DND-41 (cell line): ENCODE measurements at regions not wholly inside any gene's neighbourhood (a gene's known extent, or its start where the extent isn't known, plus 50 kb on each side); places are given as distances from the start of the nearest gene placed in this dataset.

Source experiments
- EZH2 ChIP-seq: IDR thresholded peaks from 3 replicates; pipeline ENCODE4 v1.6.1; 2012; ENCODE audit warnings: borderline replicate concordance, low read depth, mild to moderate bottlenecking, moderate library complexity, low read length, inconsistent platforms; ENCODE audit not compliant: severe bottlenecking
- TF ChIP-seq, protein P1 (sequence below): IDR thresholded peaks from 2 replicates; pipeline ENCODE4 v1.5.1; 2012; ENCODE audit warnings: borderline replicate concordance, low read length, moderate library complexity, mild to moderate bottlenecking; ENCODE audit not compliant: poor library complexity, severe bottlenecking; ENCODE audit errors: extremely low read depth

DNA sequence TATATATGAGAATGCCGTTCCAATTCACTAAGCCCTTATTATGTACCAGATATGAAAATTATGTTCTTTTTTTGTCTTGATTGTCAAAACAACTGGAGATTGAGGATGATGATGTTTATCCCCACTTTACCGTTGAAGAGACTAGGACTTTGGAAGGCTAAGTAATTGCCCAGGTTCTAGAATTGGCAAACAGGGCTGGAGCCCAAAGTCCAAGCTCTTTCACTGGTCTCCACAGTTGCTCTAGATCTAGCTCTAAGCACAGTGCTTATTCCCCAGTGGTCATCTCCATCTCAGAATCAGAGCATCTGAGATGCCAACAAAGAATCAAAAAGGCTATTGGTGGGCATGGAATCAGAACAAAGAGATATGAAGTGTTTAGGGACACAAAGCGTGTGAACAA, 215.3 kb upstream of the FOXA2 start:
- TF ChIP-seq EZH2: no peak
- TF ChIP-seq, protein P1, sequence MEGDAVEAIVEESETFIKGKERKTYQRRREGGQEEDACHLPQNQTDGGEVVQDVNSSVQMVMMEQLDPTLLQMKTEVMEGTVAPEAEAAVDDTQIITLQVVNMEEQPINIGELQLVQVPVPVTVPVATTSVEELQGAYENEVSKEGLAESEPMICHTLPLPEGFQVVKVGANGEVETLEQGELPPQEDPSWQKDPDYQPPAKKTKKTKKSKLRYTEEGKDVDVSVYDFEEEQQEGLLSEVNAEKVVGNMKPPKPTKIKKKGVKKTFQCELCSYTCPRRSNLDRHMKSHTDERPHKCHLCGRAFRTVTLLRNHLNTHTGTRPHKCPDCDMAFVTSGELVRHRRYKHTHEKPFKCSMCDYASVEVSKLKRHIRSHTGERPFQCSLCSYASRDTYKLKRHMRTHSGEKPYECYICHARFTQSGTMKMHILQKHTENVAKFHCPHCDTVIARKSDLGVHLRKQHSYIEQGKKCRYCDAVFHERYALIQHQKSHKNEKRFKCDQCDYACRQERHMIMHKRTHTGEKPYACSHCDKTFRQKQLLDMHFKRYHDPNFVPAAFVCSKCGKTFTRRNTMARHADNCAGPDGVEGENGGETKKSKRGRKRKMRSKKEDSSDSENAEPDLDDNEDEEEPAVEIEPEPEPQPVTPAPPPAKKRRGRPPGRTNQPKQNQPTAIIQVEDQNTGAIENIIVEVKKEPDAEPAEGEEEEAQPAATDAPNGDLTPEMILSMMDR: no peak
